ENCODE measurements at regions not wholly inside any gene's neighbourhood (a gene's known extent, or its start where the extent isn't known, plus 50 kb on each side); places are given as distances from the start of the nearest gene placed in this dataset.

- Mint-ChIP-seq H3K4me1 (ENCODE audit: low read depth) (no peaks in the 10 kb centered on the region), H3K27ac (no peak overlapping the region), H3K27me3 (ENCODE audit: low read depth) (peaks cover 13% of the 10 kb centered on the region), H3K4me3 (no peak overlapping the region), H3K9me3 (no peaks in the 10 kb centered on the region), H3K36me3 (ENCODE audit: low read depth) (no peaks in the 10 kb centered on the region)
Measured at GRCh38 chr9:87301371-87301770, 196.3 kb upstream of the DAPK1 start.

GRCh38 chr9:87305151-87305550, 192.5 kb upstream of the DAPK1 start:
- no peaks in the 10 kb centered on the region for H3K36me3 Mint-ChIP-seq (ENCODE audit: low read depth)
- H3K4me1 Mint-ChIP-seq (ENCODE audit: low read depth) = no peaks in the 10 kb centered on the region
- no peak overlapping the region for H3K27ac Mint-ChIP-seq
- H3K9me3 Mint-ChIP-seq = no peaks in the 10 kb centered on the region
- no peak overlapping the region for H3K4me3 Mint-ChIP-seq
- peaks cover 9% of the 10 kb centered on the region for H3K27me3 Mint-ChIP-seq (ENCODE audit: low read depth)

- Mint-ChIP-seq H3K4me1 (ENCODE audit: low read depth) (no peaks in the 10 kb centered on the region), H3K27me3 (ENCODE audit: low read depth) (peaks cover 9% of the 10 kb centered on the region), H3K27ac (no peak overlapping the region), H3K9me3 (no peaks in the 10 kb centered on the region), H3K4me3 (no peak overlapping the region), H3K36me3 (ENCODE audit: low read depth) (no peaks in the 10 kb centered on the region)
Measured at GRCh38 chr9:87306006-87306405, 191.7 kb upstream of the DAPK1 start.

- Mint-ChIP-seq H3K9me3 (no peaks in the 10 kb centered on the region), H3K27me3 (ENCODE audit: low read depth) (peaks cover 9% of the 10 kb centered on the region), H3K27ac (no peak overlapping the region), H3K4me1 (ENCODE audit: low read depth) (no peaks in the 10 kb centered on the region), H3K36me3 (ENCODE audit: low read depth) (no peaks in the 10 kb centered on the region), H3K4me3 (no peak overlapping the region)
Measured at GRCh38 chr9:87307848-87308247, 189.8 kb upstream of the DAPK1 start.

GRCh38 chr9:87309236-87309635, 188.4 kb upstream of the DAPK1 start:
- Mint-ChIP-seq H3K4me1 (ENCODE audit: low read depth) (no peaks in the 10 kb centered on the region), H3K27me3 (ENCODE audit: low read depth) (no peaks in the 10 kb centered on the region), H3K27ac (no peak overlapping the region)

GRCh38 chr9:87310827-87311523, 186.7 kb upstream of the DAPK1 start:
- H3K27me3 Mint-ChIP-seq (ENCODE audit: low read depth) = no peaks in the 10 kb centered on the region
- no peak overlapping the region for H3K4me3 Mint-ChIP-seq
- no peaks in the 10 kb centered on the region for H3K36me3 Mint-ChIP-seq (ENCODE audit: low read depth)
- no peaks in the 10 kb centered on the region for H3K9me3 Mint-ChIP-seq
- H3K27ac Mint-ChIP-seq = no peak overlapping the region
- H3K4me1 Mint-ChIP-seq (ENCODE audit: low read depth) = no peaks in the 10 kb centered on the region

More at GRCh38 chr9:87309236-87309635, 188.4 kb upstream of the DAPK1 start:
- Mint-ChIP-seq H3K9me3 (no peaks in the 10 kb centered on the region), H3K36me3 (ENCODE audit: low read depth) (no peaks in the 10 kb centered on the region), H3K4me3 (no peak overlapping the region)

GRCh38 chr9:87319656-87320055, 178.0 kb upstream of the DAPK1 start:
- Mint-ChIP-seq H3K9me3 (no peaks in the 10 kb centered on the region), H3K27ac (no peak overlapping the region), H3K4me3 (no peak overlapping the region), H3K36me3 (ENCODE audit: low read depth) (no peaks in the 10 kb centered on the region), H3K27me3 (ENCODE audit: low read depth) (peaks cover 3% of the 10 kb centered on the region), H3K4me1 (ENCODE audit: low read depth) (no peaks in the 10 kb centered on the region)

GRCh38 chr9:87320146-87320884, 177.4 kb upstream of the DAPK1 start:
- no peaks in the 10 kb centered on the region for H3K4me1 Mint-ChIP-seq (ENCODE audit: low read depth)
- H3K27ac Mint-ChIP-seq = no peak overlapping the region
- H3K9me3 Mint-ChIP-seq = no peaks in the 10 kb centered on the region
- H3K4me3 Mint-ChIP-seq = no peak overlapping the region
- peaks cover 3% of the 10 kb centered on the region for H3K27me3 Mint-ChIP-seq (ENCODE audit: low read depth)
- no peaks in the 10 kb centered on the region for H3K36me3 Mint-ChIP-seq (ENCODE audit: low read depth)

- Mint-ChIP-seq H3K27me3 (ENCODE audit: low read depth) (peaks cover 3% of the 10 kb centered on the region), H3K4me3 (no peak overlapping the region), H3K4me1 (ENCODE audit: low read depth) (no peaks in the 10 kb centered on the region), H3K36me3 (ENCODE audit: low read depth) (no peaks in the 10 kb centered on the region), H3K27ac (no peak overlapping the region), H3K9me3 (no peaks in the 10 kb centered on the region)
Measured at GRCh38 chr9:87322840-87323635, 174.6 kb upstream of the DAPK1 start.

- H3K4me3 Mint-ChIP-seq = no peak overlapping the region
- H3K4me1 Mint-ChIP-seq (ENCODE audit: low read depth) = no peaks in the 10 kb centered on the region
- no peak overlapping the region for H3K27ac Mint-ChIP-seq
- H3K27me3 Mint-ChIP-seq (ENCODE audit: low read depth) = peaks cover 2% of the 10 kb centered on the region
- no peaks in the 10 kb centered on the region for H3K9me3 Mint-ChIP-seq
- H3K36me3 Mint-ChIP-seq (ENCODE audit: low read depth) = no peaks in the 10 kb centered on the region
Measured at GRCh38 chr9:87323928-87324327, 173.7 kb upstream of the DAPK1 start.

GRCh38 chr9:87324613-87325194, 173.0 kb upstream of the DAPK1 start:
- Mint-ChIP-seq H3K36me3 (ENCODE audit: low read depth) (no peaks in the 10 kb centered on the region), H3K4me3 (no peak overlapping the region), H3K4me1 (ENCODE audit: low read depth) (no peaks in the 10 kb centered on the region), H3K27ac (no peak overlapping the region), H3K27me3 (ENCODE audit: low read depth) (no peaks in the 10 kb centered on the region), H3K9me3 (no peaks in the 10 kb centered on the region)

GRCh38 chr9:87327575-87328125, 170.0 kb upstream of the DAPK1 start:
- Mint-ChIP-seq H3K9me3 (peaks cover 5% of the 10 kb centered on the region), H3K36me3 (ENCODE audit: low read depth) (no peaks in the 10 kb centered on the region), H3K4me3 (no peak overlapping the region), H3K27me3 (ENCODE audit: low read depth) (no peaks in the 10 kb centered on the region), H3K4me1 (ENCODE audit: low read depth) (no peaks in the 10 kb centered on the region), H3K27ac (no peak overlapping the region)

GRCh38 chr9:87333802-87334201, 163.9 kb upstream of the DAPK1 start:
- Mint-ChIP-seq H3K27me3 (ENCODE audit: low read depth) (peaks cover 19% of the 10 kb centered on the region), H3K4me1 (ENCODE audit: low read depth) (peaks cover 5% of the 10 kb centered on the region), H3K4me3 (no peak overlapping the region), H3K9me3 (peaks cover 5% of the 10 kb centered on the region), H3K27ac (no peak overlapping the region), H3K36me3 (ENCODE audit: low read depth) (no peaks in the 10 kb centered on the region)

GRCh38 chr9:87334366-87334765, 163.3 kb upstream of the DAPK1 start:
- H3K27me3 Mint-ChIP-seq (ENCODE audit: low read depth) = peaks cover 21% of the 10 kb centered on the region

More at GRCh38 chr9:87334366-87334765, 163.3 kb upstream of the DAPK1 start:
- no peak overlapping the region for H3K27ac Mint-ChIP-seq
- no peak overlapping the region for H3K4me3 Mint-ChIP-seq
- H3K4me1 Mint-ChIP-seq (ENCODE audit: low read depth) = peaks cover 5% of the 10 kb centered on the region
- H3K36me3 Mint-ChIP-seq (ENCODE audit: low read depth) = no peaks in the 10 kb centered on the region
- peaks cover 5% of the 10 kb centered on the region for H3K9me3 Mint-ChIP-seq
